Kidney (tissue), 13 donors: ENCODE measurements at regions not wholly inside any gene's neighbourhood (a gene's known extent, or its start where the extent isn't known, plus 50 kb on each side); places are given as distances from the start of the nearest gene placed in this dataset.

Experiments used
- DNase-seq, 5 donors: peaks; one replicate each; pipeline ENCODE4 v3.0.0-alpha.2; 2013 to 2020
- FAIRE-seq: peaks from 2 replicates; lab custom pipeline; 2012; peaks lifted over from hg19 to GRCh38; lab: Jason Lieb, UNC
- H3K27ac ChIP-seq, 2 donors: one replicate each; pipeline ENCODE4 v1.7.0; 2013; ENCODE audit warnings: low read depth in 2 of 2, low read length in 2 of 2, inconsistent platforms in 1 of 2
- H3K27me3 ChIP-seq: one replicate; pipeline ENCODE4 v1.7.1; 2013; ENCODE audit warnings: low read length, inconsistent platforms; ENCODE audit not compliant: control insufficient read depth, insufficient read depth
- H3K36me3 ChIP-seq, 3 donors: one replicate each; pipeline versions ENCODE4 v1.7.0 to v1.7.1; 2013; ENCODE audit warnings: low read length in 3 of 3, control low read depth in 1 of 3, inconsistent platforms in 1 of 3; ENCODE audit not compliant: insufficient read depth in 3 of 3, control insufficient read depth in 2 of 3
- H3K4me1 ChIP-seq, 3 donors: one replicate each; pipeline versions ENCODE4 v1.7.0 to v1.7.1; 2013; ENCODE audit warnings: low read length in 3 of 3, inconsistent platforms in 1 of 3, low read depth in 1 of 3; ENCODE audit not compliant: control insufficient read depth in 2 of 3, insufficient read depth in 2 of 3
- H3K4me3 ChIP-seq, 3 donors: one replicate each; pipeline versions ENCODE4 v1.7.0 to v1.8.1; 2013; ENCODE audit warnings: low read length in 3 of 3, control low read depth in 1 of 3, inconsistent platforms in 1 of 3
- H3K9ac ChIP-seq, 3 donors: one replicate each; pipeline versions ENCODE4 v1.7.0 to v1.7.1; 2013; ENCODE audit warnings: low read length in 3 of 3, control low read depth in 1 of 3, inconsistent platforms in 1 of 3
- H3K9me3 ChIP-seq, 3 donors: one replicate each; pipeline versions ENCODE4 v1.7.0 to v1.7.1; 2013; ENCODE audit warnings: low read length in 3 of 3, control low read depth in 1 of 3, inconsistent platforms in 1 of 3; ENCODE audit not compliant: control insufficient read depth in 2 of 3, insufficient read depth in 1 of 3
- CTCF ChIP-seq: IDR thresholded peaks from 3 replicates; pipeline ENCODE4 v1.5.1; 2012; ENCODE audit warnings: mild to moderate bottlenecking, moderate library complexity, borderline replicate concordance; ENCODE audit not compliant: insufficient read depth; ENCODE audit errors: extremely low read depth
- intact Hi-C: fragments of 100-400 bp; cut with DNase I; formaldehyde crosslinking; loops from one replicate; pipeline ENCODE4 v1.11.1; 2022
- donor health status: control.
- donor health status: control.
- donor health status: control.
- donor health status: control.
- donor health status: control.
- donor health status: DM: yes; HTN: yes; CAD: no.
- donor health status: Normal renal cell carcinoma (clear cell type).

DNA sequence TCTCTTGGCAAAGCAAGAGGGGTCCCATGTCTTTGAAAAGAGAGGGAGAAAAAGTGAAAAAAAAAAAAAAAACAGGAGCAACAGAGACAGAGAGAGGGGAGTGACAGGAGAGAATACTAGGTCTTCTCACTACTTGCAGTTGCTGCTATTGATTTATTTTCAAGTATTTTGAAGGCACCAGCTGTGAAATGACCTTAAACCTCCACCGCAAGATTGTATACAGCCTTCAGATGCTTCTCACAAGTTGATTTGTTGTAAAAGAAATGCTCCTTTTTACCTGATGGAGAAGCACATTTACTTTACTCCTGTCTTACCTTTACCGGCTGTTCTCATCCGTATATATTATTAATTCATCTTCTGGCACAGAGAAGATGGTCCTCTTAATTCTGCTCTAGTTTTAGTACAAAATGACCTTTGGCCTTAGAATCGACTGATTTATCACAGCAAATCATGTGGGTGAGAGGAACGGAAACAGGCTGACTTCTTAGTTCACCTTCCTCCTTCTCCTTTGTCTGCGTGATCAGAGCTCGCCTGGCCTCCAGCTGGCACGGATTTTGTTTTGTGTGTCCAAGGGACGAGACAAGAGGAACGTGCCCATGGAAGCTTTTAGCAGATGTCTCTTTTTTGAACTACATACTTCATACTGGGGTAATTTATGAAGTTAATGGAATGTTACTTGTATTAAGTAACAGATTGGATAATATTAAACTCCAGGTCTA, 82.4 kb upstream of the PACRGL start:
- FAIRE-seq (no peak), DNase-seq (peak in 4 of 5 donors; percentile 51 to 77 (median 62))
- Histone ChIP-seq H3K27me3 (no peaks in the 10 kb centered on the region), H3K9ac (no peak overlapping the region), H3K9me3 (no peaks in the 10 kb centered on the region), H3K27ac (no peak overlapping the region), H3K4me3 (no peak overlapping the region), H3K4me1 (peaks cover 0 to 6% (median 0%) of the 10 kb centered on the region in 3 donors), H3K36me3 (peaks cover 0 to 2% (median 2%) of the 10 kb centered on the region in 3 donors)
- intact Hi-C loops: no loop called here
- TF ChIP-seq CTCF: no peak

DNA sequence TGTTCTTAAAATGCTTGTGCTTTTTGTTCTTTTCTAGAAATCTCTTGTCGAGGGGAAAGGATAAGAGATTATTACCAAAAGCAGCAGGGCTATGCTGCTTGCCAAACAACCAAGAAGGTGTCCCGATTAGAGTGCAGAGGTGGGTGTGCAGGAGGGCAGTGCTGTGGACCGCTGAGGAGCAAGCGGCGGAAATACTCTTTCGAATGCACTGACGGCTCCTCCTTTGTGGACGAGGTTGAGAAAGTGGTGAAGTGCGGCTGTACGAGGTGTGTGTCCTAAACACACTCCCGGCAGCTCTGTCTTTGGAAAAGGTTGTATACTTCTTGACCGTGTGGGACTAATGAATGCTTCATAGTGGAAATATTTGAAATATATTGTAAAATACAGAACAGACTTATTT, 81.5 kb upstream of the PACRGL start:
- FAIRE-seq: no peak

DNA sequence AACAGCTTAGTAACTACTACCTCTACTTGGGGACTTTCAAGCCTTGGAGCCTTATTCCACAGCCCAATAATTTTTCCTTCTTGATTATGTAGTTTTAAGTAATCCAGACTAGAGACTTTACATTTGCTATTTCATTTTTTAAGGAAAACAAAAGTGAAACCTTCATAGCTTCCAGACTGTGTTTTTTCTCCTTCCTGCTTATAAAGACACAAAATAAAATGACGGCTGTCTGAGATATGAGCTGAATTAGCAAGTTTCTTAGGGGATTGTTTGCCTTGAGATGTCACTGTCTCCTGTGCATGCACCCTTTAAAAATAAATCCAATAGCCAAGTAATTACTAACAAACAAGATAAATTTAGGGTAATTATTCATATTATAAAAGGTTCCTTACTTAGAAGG, 78.8 kb upstream of the PACRGL start:
- H3K4me1 ChIP-seq: peaks cover 0 to 6% (median 0%) of the 10 kb centered on the region in 3 donors
- H3K9me3 ChIP-seq: no peaks in the 10 kb centered on the region
- FAIRE-seq (no peak), DNase-seq (no peak)
- no peak for TF ChIP-seq CTCF
- no peaks in the 10 kb centered on the region for H3K27me3 ChIP-seq
- H3K4me3 ChIP-seq: no peak overlapping the region
- H3K27ac ChIP-seq: no peak overlapping the region
- H3K36me3 ChIP-seq: peaks cover 0 to 2% (median 0%) of the 10 kb centered on the region in 3 donors
- no peak overlapping the region for H3K9ac ChIP-seq
- intact Hi-C loops: no loop called here

More for the DNA sequence above, 81.5 kb upstream of the PACRGL start:
- no peak overlapping the region for H3K9ac ChIP-seq
- DNase-seq: peak in 4 of 5 donors; percentile 29 to 43 (median 36)
- no peak for TF ChIP-seq CTCF
- no peaks in the 10 kb centered on the region for H3K27me3 ChIP-seq
- intact Hi-C loops: no loop called here
- peaks cover 0 to 6% (median 0%) of the 10 kb centered on the region in 3 donors for H3K4me1 ChIP-seq
- H3K27ac ChIP-seq: no peak overlapping the region
- peaks cover 0 to 2% (median 2%) of the 10 kb centered on the region in 3 donors for H3K36me3 ChIP-seq
- H3K4me3 ChIP-seq: no peak overlapping the region
- no peaks in the 10 kb centered on the region for H3K9me3 ChIP-seq
